NCI-H2196 treated with DMSO at 0.1 percent for 48 hours (cell line): ENCODE measurements at regions not wholly inside any gene's neighbourhood (a gene's known extent, or its start where the extent isn't known, plus 50 kb on each side); places are given as distances from the start of the nearest gene placed in this dataset.
"Not testable (repeated sequence)": the region's sequence is repeated elsewhere in the genome, so short reads cannot be mapped to it uniquely, and the experiment has no call there.

ENCODE experiments used
- DNase-seq: peaks from one replicate; lab custom pipeline; 2025; ENCODE audit not compliant: unreplicated experiment; lab: John Stamatoyannopoulos, UW

GRCh38 chr5:125961150-125961549, 462.1 kb upstream of the GRAMD2B start:
- DNase-seq, result no peak

DNA sequence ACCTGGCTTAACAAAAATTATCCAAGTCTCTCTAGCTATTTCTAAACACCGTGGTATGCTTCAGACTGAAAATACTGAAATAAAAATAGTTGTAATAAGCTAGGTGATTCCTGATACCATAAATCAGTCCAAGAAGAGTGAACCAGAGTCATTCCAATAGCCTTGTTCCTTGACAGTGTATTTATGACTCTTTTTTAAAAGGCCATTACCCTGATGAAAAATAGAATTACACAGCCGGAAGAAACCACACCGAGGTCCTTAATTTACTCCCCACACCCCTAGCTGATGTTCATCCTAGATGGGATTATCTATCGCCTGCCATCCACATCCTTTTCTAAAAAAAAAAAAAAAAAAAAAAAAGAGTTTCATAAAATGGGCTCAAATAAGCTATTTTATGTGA, 457.6 kb upstream of the GRAMD2B start:
- no peak for DNase-seq

- no peak for DNase-seq
Measured at GRCh38 chr5:125967576-125967975, 455.6 kb upstream of the GRAMD2B start.

- DNase-seq, result no peak
Measured at GRCh38 chr5:125969011-125969813, 454.0 kb upstream of the GRAMD2B start.

DNA sequence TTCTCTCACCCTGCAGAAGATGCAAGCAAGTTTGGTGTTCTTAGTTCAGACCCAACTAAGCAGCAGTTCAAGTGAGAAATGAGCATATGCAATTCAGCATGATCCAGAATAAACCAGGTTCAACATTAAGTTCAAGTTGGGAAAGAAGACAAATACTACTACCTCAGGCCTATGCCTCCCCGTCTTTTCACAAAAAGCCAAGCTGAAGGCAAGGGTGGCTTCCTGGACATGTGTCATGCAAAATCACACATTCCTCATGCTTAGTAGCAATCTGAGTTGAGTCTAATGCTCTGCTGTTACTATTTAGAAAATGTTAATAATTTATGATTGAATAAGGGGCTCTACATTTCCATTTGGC, 453.4 kb upstream of the GRAMD2B start:
- no peak for DNase-seq

- no peak for DNase-seq
Measured at GRCh38 chr5:125970631-125971307, 452.4 kb upstream of the GRAMD2B start.

GRCh38 chr5:125972706-125973105, 450.5 kb upstream of the GRAMD2B start:
- DNase-seq, result no peak

DNA sequence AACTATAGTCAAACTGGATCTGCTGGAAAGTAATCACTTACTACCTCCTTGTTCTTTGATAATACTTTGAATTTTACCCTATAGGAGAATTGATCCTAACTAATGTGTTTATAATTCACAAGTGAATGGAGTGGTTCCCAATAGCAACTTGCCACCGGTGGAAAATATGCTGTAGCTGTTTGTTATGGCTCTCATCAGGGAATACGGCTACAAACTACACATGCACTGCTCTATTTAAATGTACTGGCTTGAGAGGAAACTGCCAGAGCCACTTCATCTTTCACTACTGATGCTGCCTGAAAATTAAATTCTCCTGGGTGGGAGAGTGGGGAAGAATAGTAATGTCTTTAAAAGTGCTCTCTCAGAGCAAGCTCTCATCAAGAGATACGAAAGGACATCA, 448.5 kb upstream of the GRAMD2B start:
- DNase-seq, result no peak

DNA sequence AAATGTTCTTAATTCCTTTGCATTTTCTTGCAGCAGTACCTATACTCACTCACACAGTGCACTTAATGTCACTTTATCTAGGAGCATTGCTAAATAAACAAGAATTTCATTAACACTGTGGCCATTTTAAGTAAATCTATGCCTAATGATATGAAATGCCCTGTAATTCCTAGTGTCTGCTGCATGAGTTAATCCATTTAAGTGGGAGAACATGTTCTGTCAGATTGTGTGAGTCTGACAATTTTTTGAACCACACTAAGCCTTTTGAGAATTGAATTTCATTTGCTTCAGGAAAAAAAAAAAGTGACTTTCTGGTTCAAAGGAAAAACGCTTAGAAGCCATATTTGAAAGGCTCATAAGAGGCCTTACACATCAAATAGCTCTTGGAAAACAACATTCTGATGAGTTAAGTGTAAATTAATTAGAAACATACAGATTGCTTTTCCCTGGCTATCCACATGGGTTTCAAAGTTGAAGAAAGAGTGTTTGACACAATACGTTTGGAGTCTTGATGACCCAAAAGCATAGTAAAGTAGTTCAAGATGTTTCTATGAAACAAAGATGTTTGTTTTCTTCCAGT, 446.7 kb upstream of the GRAMD2B start:
- DNase-seq, result no peak

DNA sequence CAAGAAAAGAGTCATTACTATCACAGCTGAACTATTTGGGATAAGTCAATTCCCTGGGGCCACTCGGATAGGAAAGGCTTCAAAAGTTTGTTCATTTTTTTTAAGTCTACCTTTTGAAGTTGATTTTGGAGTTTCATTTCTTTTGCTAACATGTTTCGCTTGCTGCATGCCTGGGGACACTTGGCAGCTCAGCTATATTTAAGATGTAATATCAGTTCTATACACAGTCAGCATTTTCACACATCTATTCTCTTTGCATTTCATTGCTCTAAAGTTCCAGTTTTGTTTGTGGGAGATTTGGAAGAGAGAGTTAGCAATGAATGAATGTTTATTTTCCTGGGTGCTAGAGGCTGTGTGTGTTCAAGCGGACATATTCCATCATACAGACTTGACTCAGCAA, 445.2 kb upstream of the GRAMD2B start:
- DNase-seq, result no peak

- no peak for DNase-seq
Measured at GRCh38 chr5:125979636-125980035, 443.6 kb upstream of the GRAMD2B start.

DNA sequence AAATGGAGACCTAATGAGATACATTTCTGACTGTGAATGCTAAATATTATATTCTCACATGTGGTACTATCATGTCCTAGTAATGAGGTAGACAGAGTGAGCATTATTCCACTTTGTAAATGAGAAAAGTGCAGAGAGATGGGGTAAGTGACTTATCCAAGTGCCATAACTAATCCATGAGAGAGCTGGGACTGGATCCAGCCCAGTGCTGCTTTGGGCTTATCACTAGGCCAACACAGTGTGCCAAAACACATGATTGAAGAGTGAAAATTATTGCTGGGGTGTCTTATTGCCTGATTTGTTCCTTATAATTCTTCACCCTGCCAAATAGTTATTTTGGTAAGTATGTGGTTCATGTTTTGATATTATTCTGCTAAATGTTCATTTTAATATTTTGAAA, 442.2 kb upstream of the GRAMD2B start:
- DNase-seq, result no peak

DNA sequence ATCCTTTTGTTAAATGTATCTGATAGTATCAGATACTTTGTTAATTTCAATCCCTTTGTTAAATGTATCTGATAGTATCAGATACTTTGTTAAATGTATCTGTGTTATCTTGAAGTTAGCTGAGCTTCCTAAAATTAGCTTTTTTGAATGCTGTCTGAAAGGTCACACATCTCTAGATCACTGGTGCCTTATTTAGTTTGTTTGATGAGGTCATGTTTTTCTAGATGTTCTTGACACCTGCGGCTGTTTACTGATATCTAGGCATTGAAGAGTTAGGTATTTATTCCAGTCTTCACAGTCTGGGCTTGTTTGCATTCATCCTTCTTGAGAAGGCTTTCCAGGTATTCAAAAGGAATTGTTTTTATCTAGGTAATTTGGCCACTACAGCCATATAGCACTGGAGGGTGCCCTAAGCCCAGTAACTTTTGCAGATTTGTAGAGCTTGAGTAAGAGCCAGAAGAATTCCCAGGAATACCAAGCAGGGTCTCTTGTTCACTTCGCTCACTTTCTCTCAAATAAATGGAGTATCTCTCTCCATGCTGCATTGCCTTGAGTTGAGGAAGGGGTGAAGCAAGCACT, 435.4 kb upstream of the GRAMD2B start:
- DNase-seq, result no peak

DNA sequence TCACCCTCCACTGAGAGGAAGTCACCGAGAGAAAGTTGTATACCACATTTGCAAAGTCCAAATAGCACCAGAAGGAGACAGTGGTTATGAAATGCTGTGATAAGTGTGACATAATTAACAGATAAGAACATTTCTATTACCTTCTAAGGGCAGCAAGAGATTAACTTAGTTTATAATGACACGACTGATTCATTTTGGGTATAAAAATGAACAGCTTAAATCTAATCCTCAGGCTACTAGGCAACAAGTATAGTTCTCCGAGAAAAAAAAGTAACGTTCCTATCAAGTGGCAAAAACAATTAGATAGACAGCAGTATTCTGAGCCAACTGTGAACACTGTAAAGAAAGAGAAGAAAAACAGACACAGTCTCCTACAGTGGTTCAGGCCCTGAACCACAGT, 431.2 kb upstream of the GRAMD2B start:
- DNase-seq, result no peak

DNA sequence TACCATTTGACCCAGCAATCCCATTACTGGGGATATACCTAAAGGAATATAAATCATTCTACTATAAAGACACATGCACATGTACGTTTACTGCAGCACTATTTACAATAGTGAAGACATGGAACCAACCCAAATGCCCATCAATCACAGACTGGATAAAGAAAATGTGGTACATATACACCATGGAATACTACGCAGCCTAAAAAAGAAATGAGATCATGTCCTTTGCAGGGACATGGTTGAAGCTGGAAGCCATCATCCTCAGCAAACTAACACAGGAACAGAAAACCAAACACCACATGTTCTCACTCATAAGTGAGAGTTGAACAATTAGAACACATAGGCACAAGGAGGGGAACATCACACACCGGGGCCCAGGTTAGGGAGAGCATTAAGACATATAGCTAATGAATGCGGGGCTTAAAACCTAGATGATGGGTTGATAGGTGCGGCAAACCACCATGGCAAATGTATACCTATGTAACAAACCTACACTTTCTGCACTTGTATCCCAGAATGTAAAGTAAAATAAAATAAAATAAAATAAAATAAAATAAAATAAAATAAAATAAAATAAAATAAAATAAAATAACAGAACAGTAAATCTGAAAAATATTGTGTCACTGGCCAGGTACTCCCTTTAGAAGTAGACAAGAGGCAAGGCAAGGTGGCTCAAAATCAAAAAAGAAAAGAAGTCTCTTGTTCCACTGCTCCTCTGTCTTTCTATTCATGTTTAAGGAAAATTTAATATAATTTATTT, 423.8 kb upstream of the GRAMD2B start:
- DNase-seq, result not testable (repeated sequence)

GRCh38 chr5:126000507-126000906, 422.7 kb upstream of the GRAMD2B start:
- no peak for DNase-seq

- peak; percentile 74 for DNase-seq
Measured at GRCh38 chr5:126002222-126002897, 420.8 kb upstream of the GRAMD2B start.

- DNase-seq, result no peak
Measured at GRCh38 chr5:126003309-126003708, 419.9 kb upstream of the GRAMD2B start.

GRCh38 chr5:126004636-126005035, 418.6 kb upstream of the GRAMD2B start:
- no peak for DNase-seq

DNA sequence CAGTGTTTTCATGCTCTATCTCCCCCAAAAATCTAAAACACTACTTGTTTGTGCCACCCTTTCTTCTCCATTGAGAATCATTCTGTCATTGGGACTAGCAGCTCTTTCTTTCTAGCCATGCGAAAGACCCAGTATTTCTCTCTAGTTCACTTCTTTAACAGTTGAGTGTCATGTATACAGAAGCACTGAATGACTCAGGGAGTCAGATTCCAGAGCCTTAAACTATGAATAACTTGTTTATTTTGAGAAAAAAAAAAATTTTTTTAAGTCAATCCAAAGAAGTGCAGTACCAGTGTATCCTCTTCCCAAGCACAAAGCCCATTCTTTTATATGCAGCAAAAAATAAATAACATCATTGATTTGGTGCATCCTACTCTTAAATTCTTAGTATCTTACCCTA, 415.4 kb upstream of the GRAMD2B start:
- no peak for DNase-seq

DNA sequence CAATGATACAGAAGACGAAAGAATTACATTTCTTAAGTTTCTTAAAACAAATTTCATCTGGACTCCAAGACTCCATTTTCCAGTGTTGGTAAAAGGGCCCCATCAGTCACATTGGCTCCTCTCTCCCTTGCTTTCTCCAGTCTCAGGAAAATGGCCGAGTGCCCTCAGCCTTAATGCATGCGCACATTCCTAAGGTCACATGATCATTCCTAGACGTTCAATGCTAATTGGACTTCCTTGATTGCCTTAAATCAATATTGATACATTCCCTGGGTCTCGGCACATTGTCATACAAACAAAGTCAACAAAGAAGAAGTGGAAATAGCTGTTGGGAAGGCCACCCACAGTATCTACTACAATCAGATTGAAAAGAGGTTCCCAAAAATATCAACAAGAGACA, 413.6 kb upstream of the GRAMD2B start:
- DNase-seq, result no peak
